Liver (tissue), 3 donors: ENCODE measurements at regions not wholly inside any gene's neighbourhood (a gene's known extent, or its start where the extent isn't known, plus 50 kb on each side); places are given as distances from the start of the nearest gene placed in this dataset.

Source experiments
- EGR1 ChIP-seq, 2 donors: IDR thresholded peaks; 2 replicates each; pipeline ENCODE4 v1.6.1; 2016 to 2018; ENCODE audit warnings: antibody characterized with exemption in 2 of 2, low read depth in 2 of 2
- JUND ChIP-seq, 2 donors: IDR thresholded peaks; 2 replicates each; pipeline ENCODE4 v1.6.1; 2016; ENCODE audit warnings: antibody characterized with exemption in 2 of 2
- RAD21 ChIP-seq, 2 donors: IDR thresholded peaks; 2 replicates each; pipeline ENCODE4 v1.6.1; 2016; ENCODE audit warnings: antibody characterized with exemption in 2 of 2, mild to moderate bottlenecking in 2 of 2
- TAF1 ChIP-seq: conservative IDR thresholded peaks from 2 replicates; pipeline ENCODE4 v1.6.1; 2016; ENCODE audit warnings: antibody characterized with exemption, mild to moderate bottlenecking
- YY1 ChIP-seq: IDR thresholded peaks from 2 replicates; pipeline ENCODE4 v1.6.1; 2016; ENCODE audit warnings: antibody characterized with exemption, mild to moderate bottlenecking
- TF ChIP-seq, protein P1 (sequence below): fragments of 150-350 bp; IDR thresholded peaks from 2 replicates; pipeline ENCODE4 v1.5.1; 2017; ENCODE audit warnings: improper control_type of control experiment, low read depth, low read length; ENCODE audit not compliant: missing input control
- TF ChIP-seq, protein P2 (sequence below): IDR thresholded peaks from 2 replicates; pipeline ENCODE4 v1.6.1; 2016; ENCODE audit warnings: antibody characterized with exemption
- TF ChIP-seq, protein P3 (sequence below): IDR thresholded peaks from 2 replicates; pipeline ENCODE4 v1.6.1; 2016; ENCODE audit warnings: antibody characterized with exemption
- donor health status: healthy.
- donor health status: healthy.

DNA sequence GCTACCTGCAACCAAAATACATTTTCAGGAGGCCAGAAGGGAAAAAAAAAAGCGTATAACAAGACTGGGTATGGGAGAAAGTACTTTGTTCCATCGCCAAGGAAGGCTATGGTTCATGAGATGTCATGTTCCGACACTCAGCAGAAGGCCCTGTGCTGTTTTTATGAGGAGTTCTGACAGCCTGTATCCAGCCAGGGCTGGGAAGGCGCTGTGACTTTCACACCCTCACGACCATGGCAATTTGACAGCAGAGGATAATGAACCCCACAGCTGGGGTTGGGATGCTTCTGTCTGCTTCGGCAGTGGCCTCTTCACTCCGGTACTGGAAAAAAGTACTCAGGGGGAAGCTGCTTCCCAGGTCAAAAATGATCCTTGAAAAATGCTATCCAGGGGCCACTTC lies 154.4 kb downstream of the PRELID2 start:
- TF ChIP-seq, protein P1, sequence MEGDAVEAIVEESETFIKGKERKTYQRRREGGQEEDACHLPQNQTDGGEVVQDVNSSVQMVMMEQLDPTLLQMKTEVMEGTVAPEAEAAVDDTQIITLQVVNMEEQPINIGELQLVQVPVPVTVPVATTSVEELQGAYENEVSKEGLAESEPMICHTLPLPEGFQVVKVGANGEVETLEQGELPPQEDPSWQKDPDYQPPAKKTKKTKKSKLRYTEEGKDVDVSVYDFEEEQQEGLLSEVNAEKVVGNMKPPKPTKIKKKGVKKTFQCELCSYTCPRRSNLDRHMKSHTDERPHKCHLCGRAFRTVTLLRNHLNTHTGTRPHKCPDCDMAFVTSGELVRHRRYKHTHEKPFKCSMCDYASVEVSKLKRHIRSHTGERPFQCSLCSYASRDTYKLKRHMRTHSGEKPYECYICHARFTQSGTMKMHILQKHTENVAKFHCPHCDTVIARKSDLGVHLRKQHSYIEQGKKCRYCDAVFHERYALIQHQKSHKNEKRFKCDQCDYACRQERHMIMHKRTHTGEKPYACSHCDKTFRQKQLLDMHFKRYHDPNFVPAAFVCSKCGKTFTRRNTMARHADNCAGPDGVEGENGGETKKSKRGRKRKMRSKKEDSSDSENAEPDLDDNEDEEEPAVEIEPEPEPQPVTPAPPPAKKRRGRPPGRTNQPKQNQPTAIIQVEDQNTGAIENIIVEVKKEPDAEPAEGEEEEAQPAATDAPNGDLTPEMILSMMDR = no peak
- TF ChIP-seq, protein P2, sequence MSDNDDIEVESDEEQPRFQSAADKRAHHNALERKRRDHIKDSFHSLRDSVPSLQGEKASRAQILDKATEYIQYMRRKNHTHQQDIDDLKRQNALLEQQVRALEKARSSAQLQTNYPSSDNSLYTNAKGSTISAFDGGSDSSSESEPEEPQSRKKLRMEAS = no peak
- TF ChIP-seq JUND (IDR thresholded peaks at IDR 0.05) (no peak), TAF1 (no peak), YY1 (no peak), EGR1 (IDR thresholded peaks at IDR 0.05; ENCODE audit: low read depth in 2 of 2) (no peak), RAD21 (IDR thresholded peaks at IDR 0.05) (no peak)
- TF ChIP-seq, protein P3, sequence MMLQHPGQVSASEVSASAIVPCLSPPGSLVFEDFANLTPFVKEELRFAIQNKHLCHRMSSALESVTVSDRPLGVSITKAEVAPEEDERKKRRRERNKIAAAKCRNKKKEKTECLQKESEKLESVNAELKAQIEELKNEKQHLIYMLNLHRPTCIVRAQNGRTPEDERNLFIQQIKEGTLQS = no peak
